NCI-H1694 (cell line): ENCODE measurements at regions not wholly inside any gene's neighbourhood (a gene's known extent, or its start where the extent isn't known, plus 50 kb on each side); places are given as distances from the start of the nearest gene placed in this dataset.

Experiments
- DNase-seq: peaks from one replicate; lab custom pipeline; 2025; lab: John Stamatoyannopoulos, UW

GRCh38 chr4:127533028-127533700, 99.6 kb upstream of the INTU start:
- no peak for DNase-seq

- DNase-seq, result no peak
Measured at GRCh38 chr4:127534041-127534825, 98.5 kb upstream of the INTU start.

GRCh38 chr4:127538016-127538415, 94.7 kb upstream of the INTU start:
- no peak for DNase-seq

- DNase-seq, result no peak
Measured at GRCh38 chr4:127540497-127541025, 92.2 kb upstream of the INTU start.

- DNase-seq, result no peak
Measured at GRCh38 chr4:127545271-127545670, 87.5 kb upstream of the INTU start.

GRCh38 chr4:127548990-127549925, 83.5 kb upstream of the INTU start:
- no peak for DNase-seq

- DNase-seq, result no peak
Measured at GRCh38 chr4:127555106-127555505, 77.7 kb upstream of the INTU start.

GRCh38 chr4:127558088-127558487, 74.7 kb upstream of the INTU start:
- no peak for DNase-seq

- no peak for DNase-seq
Measured at GRCh38 chr4:127558489-127559407, 74.0 kb upstream of the INTU start.

- no peak for DNase-seq
Measured at GRCh38 chr4:127559981-127560380, 72.8 kb upstream of the INTU start.

- no peak for DNase-seq
Measured at GRCh38 chr4:127560755-127561154, 72.0 kb upstream of the INTU start.

GRCh38 chr4:127574643-127575042, 58.1 kb upstream of the INTU start:
- no peak for DNase-seq

- no peak for DNase-seq
Measured at GRCh38 chr4:127575888-127576287, 56.9 kb upstream of the INTU start.

- DNase-seq, result no peak
Measured at GRCh38 chr4:127578491-127578890, 54.3 kb upstream of the INTU start.

GRCh38 chr4:127578967-127579366, 53.8 kb upstream of the INTU start:
- no peak for DNase-seq

GRCh38 chr4:127579821-127580220, 52.9 kb upstream of the INTU start:
- no peak for DNase-seq

GRCh38 chr4:127580300-127580699, 52.5 kb upstream of the INTU start:
- DNase-seq, result no peak

GRCh38 chr4:127580891-127581290, 51.9 kb upstream of the INTU start:
- no peak for DNase-seq
